ENCODE measurements at regions not wholly inside any gene's neighbourhood (a gene's known extent, or its start where the extent isn't known, plus 50 kb on each side); places are given as distances from the start of the nearest gene placed in this dataset.

DNA sequence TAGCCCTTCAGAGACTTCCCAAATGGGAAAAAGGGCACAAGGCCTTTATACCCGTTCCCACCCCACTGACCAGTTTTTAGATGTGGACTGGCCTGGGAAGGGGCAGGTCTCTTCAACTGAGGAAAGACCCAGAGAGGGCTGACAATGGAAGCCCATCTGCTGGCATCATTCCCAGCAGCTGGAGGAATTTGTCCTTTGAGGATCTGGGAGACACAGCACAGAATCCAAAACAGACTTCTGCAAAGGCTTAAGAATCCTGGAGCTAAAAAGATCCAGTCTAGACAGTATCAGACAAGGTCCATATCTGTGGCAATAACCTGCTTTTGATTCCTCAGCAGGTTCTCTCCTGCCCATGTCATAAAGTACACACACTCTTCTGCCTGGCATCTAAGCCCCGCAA lies 329.2 kb downstream of the TMEM167A start:
- TF ChIP-seq YY1 (IDR thresholded peaks at IDR 0.05) (no peak), CTCF (IDR thresholded peaks at IDR 0.05; ENCODE audit: low read depth, low read length, missing input control) (no peak), FOXA2 (IDR thresholded peaks at IDR 0.05) (no peak), JUND (IDR thresholded peaks at IDR 0.05) (no peak), REST (IDR thresholded peaks at IDR 0.05) (no peak), SP1 (IDR thresholded peaks at IDR 0.05) (no peak), RAD21 (IDR thresholded peaks at IDR 0.05) (no peak)
